ENCODE measurements at regions not wholly inside any gene's neighbourhood (a gene's known extent, or its start where the extent isn't known, plus 50 kb on each side); places are given as distances from the start of the nearest gene placed in this dataset.

DNA sequence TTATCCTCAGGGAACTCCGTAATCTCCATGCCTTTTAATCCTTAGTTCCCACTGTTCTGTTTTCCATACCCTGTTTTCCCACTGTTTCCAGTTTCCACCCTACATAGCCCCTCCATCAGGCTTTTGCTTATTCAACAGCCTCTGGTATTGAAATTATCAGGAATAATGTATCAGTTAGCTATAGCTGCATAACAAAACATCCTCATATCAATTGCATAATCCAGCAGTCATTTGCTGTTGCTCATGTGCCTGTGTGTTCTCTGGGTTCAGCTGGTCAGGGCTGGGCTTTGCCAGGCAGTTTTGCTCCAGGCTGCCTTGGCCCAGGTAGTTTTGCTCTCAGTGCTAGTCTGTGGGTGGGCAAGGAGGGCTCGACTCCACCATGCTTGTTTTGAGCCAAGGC lies 94.3 kb upstream of the FOXA2 start:
- TF ChIP-seq, protein P1, sequence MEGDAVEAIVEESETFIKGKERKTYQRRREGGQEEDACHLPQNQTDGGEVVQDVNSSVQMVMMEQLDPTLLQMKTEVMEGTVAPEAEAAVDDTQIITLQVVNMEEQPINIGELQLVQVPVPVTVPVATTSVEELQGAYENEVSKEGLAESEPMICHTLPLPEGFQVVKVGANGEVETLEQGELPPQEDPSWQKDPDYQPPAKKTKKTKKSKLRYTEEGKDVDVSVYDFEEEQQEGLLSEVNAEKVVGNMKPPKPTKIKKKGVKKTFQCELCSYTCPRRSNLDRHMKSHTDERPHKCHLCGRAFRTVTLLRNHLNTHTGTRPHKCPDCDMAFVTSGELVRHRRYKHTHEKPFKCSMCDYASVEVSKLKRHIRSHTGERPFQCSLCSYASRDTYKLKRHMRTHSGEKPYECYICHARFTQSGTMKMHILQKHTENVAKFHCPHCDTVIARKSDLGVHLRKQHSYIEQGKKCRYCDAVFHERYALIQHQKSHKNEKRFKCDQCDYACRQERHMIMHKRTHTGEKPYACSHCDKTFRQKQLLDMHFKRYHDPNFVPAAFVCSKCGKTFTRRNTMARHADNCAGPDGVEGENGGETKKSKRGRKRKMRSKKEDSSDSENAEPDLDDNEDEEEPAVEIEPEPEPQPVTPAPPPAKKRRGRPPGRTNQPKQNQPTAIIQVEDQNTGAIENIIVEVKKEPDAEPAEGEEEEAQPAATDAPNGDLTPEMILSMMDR (conservative IDR thresholded peaks at IDR 0.05), result no peak
- H3K27ac ChIP-seq, result no peak overlapping the region

DNA sequence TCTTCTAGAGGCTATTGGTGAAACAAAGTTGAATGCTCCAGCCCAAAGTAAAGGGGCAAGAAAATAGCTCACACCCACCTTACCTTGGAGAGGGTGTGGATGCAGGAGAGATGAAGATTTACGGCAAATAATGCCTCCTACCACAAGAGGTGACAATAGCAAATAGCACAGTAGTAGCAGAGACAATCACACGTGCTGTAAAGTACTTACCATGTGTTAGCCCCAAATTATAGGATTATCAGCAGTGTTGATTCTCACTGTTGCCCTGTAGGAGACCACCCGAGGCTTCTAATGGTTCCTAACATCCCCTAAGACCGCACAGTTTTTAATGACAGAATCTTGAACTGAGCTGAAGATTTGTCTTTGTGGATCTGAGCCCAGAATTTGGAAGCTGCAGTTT lies 94.8 kb upstream of the FOXA2 start:
- TF ChIP-seq, protein P1 (conservative IDR thresholded peaks at IDR 0.05), result no peak
- no peak overlapping the region for H3K27ac ChIP-seq

DNA sequence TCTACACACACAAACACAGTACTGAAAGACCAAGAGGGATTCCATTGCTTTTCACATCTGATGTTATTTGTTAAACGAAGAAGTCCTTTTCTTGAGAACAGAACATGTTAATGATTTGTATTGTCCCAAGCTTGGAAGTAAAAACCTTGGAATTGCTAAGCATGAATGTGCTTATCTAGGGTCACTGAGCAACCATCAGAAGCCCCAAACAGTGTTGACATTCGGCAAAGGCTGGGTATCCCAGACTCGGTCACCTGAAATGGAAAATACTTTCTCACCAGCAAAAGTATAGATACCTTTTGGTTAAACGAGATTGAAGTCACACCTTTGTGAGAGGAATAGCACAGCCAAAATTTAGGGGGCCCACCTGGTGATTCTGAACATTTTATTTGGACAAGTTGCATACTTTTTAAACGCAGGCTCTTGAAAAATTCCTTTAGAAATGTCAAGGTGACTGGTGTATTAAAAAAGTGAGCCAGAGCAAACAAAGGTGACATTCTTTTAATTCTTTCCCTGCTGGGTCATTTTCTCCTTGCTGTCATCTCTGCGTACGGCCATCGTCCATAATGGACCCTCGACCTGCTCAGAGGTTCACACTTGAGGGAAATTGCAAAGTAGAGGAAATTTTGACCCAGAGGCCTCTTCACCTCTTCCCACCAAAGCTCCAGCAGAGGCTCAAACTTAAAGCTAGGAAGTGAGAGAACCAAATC lies 95.8 kb upstream of the FOXA2 start:
- H3K27ac ChIP-seq, result no peak overlapping the region
- TF ChIP-seq, protein P1 (conservative IDR thresholded peaks at IDR 0.05), result no peak

DNA sequence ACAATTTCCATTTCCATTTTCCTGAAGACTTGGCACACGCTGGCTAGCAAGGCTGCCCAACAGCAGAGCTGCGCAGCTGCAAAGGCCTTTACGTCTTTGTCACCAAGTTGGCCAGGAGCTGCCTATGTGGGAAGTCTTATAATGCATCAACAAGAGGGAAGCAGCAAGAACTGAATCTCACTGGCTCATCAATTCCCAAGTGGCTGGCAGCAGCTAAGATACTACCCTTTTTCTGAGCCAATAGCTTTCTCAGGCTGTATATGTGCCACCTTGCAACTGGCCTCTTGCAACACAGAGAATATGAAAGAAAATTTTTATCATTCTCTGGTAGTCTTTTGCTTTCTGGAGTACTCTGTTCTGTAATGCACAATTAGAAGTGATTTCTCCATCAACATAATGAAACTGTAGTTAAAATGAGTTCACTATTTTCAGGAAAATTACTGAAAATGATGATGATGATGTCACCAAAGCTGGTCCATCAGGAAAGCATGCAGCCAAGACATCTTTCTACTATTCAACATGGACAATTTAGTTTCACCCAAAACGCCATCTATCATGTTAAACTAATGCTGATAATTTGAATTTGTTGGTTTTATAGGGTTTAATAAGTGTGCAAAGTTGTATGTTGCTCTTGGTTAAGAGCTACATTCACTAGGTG lies 97.3 kb upstream of the FOXA2 start:
- TF ChIP-seq, protein P1 (conservative IDR thresholded peaks at IDR 0.05), result no peak
- H3K27ac ChIP-seq, result no peak overlapping the region

DNA sequence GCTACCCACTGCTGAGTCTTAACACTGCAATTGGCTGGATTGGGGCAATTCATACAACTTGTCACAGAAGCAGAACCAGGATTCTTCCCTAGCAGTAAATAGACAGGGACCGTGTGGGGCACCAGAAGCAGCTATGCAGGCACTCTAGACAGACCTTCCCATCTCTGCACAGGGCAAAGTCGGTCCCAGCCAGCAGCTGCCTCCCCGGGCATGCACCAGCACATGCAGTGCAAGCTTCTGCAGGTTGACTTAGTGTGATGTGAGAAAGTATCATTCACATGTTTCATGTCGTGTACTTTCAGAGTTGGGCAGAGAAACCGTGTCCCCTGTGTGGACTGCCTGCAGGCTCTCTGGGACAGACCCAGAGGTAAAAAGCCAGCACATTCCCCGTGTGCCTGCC lies 98.0 kb upstream of the FOXA2 start:
- H3K27ac ChIP-seq, result no peak overlapping the region
- TF ChIP-seq, protein P1 (conservative IDR thresholded peaks at IDR 0.05), result no peak

DNA sequence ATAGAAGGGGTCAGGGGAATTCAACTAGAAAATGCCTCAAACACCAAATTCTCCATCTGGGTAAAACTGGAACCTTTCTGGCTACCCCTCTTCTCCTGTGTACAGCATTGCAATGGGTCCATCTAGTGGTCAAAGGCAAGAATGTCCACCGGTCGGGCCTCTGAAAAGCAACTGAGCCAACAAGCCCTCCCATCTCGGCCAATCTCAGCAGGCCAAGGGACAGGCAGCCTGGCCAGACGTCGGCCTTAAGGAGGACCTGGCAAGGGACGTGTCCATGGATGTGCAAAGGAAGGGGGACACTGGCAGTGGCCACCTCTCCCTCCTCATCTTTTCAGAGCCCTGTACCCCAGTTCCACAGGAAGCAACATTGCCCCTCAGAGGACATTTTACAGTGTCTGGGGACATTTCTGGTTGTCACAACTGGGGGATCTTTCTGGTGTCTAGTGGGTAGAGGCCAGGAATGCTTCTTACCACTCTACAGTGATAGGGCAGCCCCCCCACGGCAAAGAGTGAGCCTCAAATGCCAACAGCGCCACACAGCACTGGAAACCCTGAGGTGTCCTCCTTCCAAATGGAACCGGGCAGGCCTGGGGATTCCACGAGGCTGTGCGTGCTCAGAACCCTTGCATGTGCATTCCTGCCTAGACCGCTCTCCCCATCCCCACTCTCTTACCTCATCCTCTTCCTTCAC lies 99.8 kb upstream of the FOXA2 start:
- H3K27ac ChIP-seq, result no peak overlapping the region
- TF ChIP-seq, protein P1 (conservative IDR thresholded peaks at IDR 0.05), result peak; percentile 92

DNA sequence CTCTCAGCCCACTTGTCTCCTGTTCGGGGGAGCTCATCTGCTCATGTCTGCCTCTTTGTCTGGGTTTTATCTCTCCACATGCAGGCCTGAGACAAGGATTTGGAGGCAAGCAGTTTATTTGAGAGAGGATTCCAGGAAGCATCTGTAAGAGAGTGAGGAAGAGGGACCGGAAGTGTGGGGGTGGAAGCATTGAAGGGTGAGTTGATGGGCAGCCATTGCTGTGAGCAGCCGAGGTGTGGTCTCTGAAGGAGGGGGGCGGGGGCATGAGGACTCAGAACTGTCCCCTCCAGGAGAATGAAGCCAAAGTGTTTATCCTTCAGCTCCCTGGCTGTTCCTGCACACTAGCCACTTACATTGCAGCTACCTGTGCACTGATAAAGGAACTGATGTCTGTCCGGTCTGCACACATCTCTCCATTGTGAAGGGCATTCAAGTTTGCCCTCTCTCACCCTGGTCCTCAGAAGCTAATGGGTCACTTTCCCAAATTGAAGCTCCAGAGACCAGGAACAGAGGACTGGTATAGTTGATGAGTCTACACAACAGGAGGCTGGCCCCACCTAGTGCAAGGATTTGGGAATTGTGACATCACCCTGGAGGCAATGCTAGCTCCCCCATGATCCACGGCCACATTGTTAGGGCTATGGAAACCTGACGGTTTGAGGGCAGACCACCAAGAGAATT lies 100.5 kb upstream of the FOXA2 start:
- TF ChIP-seq, protein P1 (conservative IDR thresholded peaks at IDR 0.05), result peak; percentile 68
- H3K27ac ChIP-seq, result no peak overlapping the region

Data from VCaP (cell line).